Activated CD4-positive, alpha-beta T cell treated with anti-CD3 and anti-CD28 coated beads, Interleukin-2, amount 50 U/mL, for 16 hours (primary cell): ENCODE measurements at regions not wholly inside any gene's neighbourhood (a gene's known extent, or its start where the extent isn't known, plus 50 kb on each side); places are given as distances from the start of the nearest gene placed in this dataset.
"Not testable (repeated sequence)": the region's sequence is repeated elsewhere in the genome, so short reads cannot be mapped to it uniquely, and the experiment has no call there.

Source experiments
- DNase-seq: peaks from one replicate; pipeline ENCODE4 v3.0.0-alpha.2; 2020

- DNase-seq = no peak
Observed at GRCh38 chr15:23851921-23852320, 164.8 kb upstream of the NDN start.

- no peak for DNase-seq
Observed at GRCh38 chr15:23853286-23853685, 166.2 kb upstream of the NDN start.

- no peak for DNase-seq
Observed at GRCh38 chr15:23854203-23854911, 167.3 kb upstream of the NDN start.

GRCh38 chr15:23854912-23855659 is 168.0 kb upstream of the NDN start:
- no peak for DNase-seq

GRCh38 chr15:23855947-23856346 is 168.8 kb upstream of the NDN start:
- no peak for DNase-seq

- peak; percentile 8 for DNase-seq
Observed at GRCh38 chr15:23857028-23857641, 170.0 kb upstream of the NDN start.

- no peak for DNase-seq
Observed at GRCh38 chr15:23859008-23859407, 171.9 kb upstream of the NDN start.

GRCh38 chr15:23860290-23861245 is 173.5 kb upstream of the NDN start:
- DNase-seq = no peak

GRCh38 chr15:23866832-23867231 is 179.7 kb upstream of the NDN start:
- no peak for DNase-seq

- no peak for DNase-seq
Observed at GRCh38 chr15:23869396-23869795, 182.3 kb upstream of the NDN start.

GRCh38 chr15:23873613-23874012 is 186.5 kb upstream of the NDN start:
- DNase-seq = not testable (repeated sequence)

- DNase-seq = peak; percentile 45
Observed at GRCh38 chr15:23877502-23878412, 190.7 kb upstream of the NDN start.

- no peak for DNase-seq
Observed at GRCh38 chr15:23881291-23881690, 194.2 kb upstream of the NDN start.

- no peak for DNase-seq
Observed at GRCh38 chr15:23890218-23890617, 203.1 kb upstream of the NDN start.

GRCh38 chr15:23897091-23897490 is 210.0 kb upstream of the NDN start:
- no peak for DNase-seq

GRCh38 chr15:23897531-23897930 is 210.4 kb upstream of the NDN start:
- DNase-seq = no peak

GRCh38 chr15:23910030-23910429 is 222.9 kb upstream of the NDN start:
- no peak for DNase-seq

- no peak for DNase-seq
Observed at GRCh38 chr15:23912191-23912590, 225.1 kb upstream of the NDN start.

- no peak for DNase-seq
Observed at GRCh38 chr15:23913081-23913480, 226.0 kb upstream of the NDN start.

- no peak for DNase-seq
Observed at GRCh38 chr15:23913635-23914034, 226.5 kb upstream of the NDN start.

GRCh38 chr15:23924686-23925085 is 237.6 kb upstream of the NDN start:
- no peak for DNase-seq

- no peak for DNase-seq
Observed at GRCh38 chr15:23954931-23955330, 267.8 kb upstream of the NDN start.
